HG03095 (cell line): ENCODE measurements at regions not wholly inside any gene's neighbourhood (a gene's known extent, or its start where the extent isn't known, plus 50 kb on each side); places are given as distances from the start of the nearest gene placed in this dataset.
A peak's percentile ranks its signal among the peaks of the same experiment; 100 is the strongest.
"Not testable (repeated sequence)": the region's sequence is repeated elsewhere in the genome, so short reads cannot be mapped to it uniquely, and the experiment has no call there.

Experiments
- ATAC-seq: cut with Tn5 transposase; IDR thresholded peaks from one replicate; pipeline ENCODE4 v1.9.1; 2021; ENCODE audit warnings: moderate library complexity; ENCODE audit not compliant: unreplicated experiment

DNA sequence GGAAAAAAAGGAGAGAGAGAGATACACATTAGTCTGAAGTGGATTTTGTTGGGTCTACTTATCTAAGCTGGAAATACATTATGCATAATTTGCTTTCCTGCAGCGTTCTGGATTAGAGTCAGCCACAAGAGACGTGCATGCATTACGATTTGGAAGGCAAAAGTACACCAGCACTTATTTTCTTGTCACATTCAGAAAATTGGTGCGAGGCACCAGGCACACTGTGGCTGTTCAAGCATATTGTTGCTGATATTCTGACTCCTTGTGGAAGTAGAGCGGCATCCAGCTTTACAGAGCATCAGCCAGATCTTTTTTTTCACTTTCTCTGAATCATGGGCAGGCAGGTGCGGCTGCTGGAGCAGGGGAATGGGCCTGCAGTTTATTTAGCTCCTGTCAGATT, 905.6 kb upstream of the SPRY2 start:
- no peak for ATAC-seq

DNA sequence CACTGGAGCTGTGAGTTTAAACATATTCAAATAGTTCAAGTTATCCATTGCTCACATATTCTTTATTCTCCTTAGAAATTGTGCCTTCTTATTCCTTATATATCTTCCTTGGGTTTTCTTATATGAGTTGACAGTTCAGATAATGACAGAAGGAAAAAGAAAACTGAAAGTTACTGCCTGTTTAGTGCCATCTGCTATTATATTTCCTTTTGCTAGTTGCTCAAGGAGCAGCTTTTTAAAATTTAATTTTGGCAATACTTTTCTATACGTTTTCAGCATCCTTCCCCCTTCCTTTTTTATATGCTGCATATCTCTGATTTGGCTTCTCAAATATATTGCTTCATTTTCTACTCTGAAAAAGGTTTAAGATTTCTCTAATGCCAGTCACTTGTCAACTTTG, 903.1 kb upstream of the SPRY2 start:
- ATAC-seq = no peak

DNA sequence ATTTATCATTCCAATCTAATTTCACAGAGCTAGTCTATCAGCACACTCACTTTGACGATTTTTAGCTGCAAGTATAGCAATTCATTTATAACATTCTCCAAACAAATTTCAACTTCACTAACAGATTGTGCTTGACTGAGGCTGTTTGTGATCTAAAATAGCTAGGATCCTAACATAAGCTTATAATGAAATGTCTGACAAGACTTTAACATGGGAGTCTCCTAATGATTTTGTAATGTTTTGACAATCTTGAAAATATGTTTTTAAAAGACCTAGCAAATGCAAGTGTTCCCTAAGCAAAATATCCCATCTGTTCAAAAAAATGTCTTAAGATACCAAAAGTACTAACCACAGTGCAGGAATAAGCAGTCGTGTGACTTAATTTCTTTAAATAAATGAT, 889.5 kb upstream of the SPRY2 start:
- no peak for ATAC-seq

DNA sequence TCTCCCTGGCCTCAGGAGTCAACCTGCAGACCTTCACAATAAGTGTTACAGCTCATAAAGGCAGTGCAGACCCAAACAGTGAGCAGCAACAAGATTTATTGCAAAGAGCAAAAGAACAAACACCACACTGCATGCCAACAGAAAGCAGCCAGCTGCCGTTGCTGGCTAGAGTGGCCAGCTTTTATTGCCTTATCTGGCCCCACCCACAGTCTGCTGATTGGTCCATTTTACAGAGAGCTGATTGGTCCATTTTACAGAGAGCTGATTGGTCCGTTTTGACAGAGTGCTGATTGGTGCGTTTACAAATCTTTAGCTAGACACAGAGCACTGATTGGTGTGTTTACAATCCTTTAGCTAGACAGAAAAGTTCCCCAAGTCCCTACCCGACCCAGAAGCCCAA, 885.9 kb upstream of the SPRY2 start:
- not testable (repeated sequence) for ATAC-seq

DNA sequence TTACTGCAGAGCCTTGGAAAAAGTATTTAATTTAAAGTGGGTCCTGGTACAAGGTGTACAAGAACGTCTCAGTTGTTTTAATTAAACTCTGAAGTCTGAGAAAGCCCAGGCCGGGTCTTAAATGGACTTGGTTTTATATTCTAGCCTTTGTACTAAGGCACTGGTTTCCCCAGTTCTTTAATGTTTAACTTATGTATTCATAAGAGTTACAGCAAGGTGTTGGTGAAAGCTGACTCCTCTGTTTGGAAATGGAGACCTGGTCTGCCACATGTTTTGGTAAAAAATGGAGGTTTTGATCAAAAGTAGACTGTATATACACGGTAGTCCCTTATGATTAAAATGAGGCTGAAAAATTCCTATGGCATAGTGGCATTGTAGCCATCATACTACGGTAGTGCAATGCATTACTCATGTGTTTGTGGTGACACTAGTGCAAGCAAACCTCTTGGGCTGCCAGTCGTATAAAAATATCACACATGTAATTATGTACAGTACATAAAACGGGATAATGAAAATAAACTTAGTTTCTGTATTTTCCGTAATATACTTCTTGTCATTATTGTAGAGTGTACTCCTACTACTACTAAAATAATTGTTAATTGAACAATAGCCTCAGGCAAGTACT, 883.4 kb upstream of the SPRY2 start:
- ATAC-seq = no peak

DNA sequence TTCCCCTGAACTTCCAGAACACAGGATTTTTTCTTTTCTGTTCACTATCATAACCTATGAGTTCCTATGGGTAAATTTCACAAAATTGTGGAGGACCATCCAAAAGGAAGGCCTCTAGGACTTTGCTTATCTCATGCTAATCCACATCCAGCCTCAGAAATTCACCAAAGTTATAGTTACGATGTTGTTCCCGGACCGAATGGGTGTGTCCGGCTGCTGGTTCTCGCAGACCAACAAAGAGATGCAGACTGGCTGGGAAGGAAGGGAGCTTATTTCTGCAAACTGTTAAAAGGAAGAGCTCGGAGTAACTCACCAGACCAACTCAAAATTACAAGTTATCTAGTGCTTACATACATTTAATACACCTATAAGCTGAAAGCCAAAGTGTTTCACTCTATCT, 882.9 kb upstream of the SPRY2 start:
- ATAC-seq = no peak

DNA sequence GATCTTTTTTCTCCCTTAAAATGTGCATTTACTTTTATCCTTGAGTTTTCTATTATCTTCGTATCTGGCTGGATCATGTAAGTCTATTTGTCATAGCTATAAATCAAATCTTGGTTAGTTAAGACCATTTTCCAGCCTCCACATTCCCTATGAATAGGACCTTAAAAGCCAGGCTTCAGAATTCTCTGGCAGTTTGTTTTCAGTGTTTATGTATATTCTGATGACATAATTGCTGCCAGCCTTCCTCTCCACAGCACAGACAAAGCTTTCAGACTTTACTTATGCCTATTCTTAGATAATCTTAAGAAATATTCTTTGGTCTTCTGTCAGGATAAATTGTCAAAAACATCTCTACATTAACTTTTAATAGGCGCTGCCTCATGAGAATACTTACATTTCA, 870.8 kb upstream of the SPRY2 start:
- ATAC-seq = no peak

DNA sequence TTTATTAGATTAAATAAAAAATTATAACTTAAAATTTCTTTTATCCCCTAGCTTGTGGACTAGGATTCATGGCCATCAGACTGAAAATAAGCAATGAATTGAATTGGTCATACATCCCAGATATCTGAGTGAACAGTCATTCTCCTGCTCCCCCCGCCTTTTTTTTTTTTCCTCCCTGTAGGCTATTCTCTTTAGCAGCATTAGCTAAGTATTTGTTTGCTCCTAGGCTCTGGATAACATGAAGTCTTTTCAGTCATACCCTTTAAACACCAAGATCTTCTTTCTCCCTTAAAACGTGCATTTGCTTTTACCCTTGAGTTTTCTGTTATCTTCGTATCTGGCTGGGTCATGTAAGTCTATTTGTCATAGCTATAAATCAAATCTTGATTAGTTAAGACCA, 866.7 kb upstream of the SPRY2 start:
- ATAC-seq = no peak

DNA sequence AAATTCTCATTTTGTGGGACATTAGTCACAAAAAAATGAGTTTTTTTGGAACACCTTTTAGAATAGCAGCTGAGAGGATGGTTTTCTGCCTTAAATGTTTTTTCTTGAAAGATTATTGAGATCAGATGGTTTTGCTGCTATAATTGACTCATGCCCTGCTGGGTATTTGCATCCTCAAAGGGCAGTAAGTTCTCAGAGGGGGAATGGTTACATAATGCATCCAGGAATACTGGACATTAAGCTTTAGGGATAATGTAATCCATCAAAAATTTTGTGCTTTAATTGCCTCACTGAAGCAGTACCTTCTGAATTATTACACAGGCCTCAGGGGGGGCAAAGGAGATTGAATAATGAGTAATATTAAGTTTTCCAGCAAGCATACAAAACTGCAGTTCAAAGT, 866.3 kb upstream of the SPRY2 start:
- ATAC-seq = no peak

DNA sequence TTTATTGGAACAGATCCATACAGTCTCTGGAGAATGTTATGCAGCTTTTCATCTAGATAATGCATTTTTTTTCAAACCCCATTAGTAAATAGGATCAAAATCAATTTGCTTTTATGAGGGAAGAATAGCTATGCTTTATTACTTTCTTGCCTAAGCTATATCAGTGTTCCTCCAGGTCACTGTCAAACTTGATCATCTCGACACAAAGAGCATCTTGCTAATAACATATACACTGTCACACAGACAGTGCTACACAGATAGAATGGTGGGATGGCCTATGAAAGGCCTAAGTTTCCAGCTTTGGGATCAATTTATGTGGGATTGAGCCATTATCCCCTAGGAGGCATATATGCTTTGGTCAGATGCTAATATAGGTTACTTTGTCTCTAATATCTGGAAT, 862.9 kb upstream of the SPRY2 start:
- no peak for ATAC-seq

DNA sequence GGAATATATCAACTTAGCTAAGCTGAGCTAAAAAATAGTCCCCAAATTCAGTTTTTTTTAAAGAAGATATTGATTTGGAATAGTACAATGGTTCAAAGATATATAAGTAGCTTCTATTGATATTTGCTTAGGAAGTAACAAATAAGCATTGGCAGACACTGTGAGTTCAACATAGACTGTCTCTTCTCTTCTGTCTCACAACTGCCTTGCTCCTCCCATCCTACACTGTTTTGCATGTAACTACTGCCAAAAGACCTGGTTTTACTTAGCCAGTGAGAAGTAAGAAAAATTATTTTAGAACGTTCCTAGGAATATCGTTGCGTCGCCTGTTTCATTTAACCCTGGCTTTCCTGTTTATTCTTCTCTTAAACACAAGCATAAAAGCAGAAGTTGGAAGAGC, 859.0 kb upstream of the SPRY2 start:
- ATAC-seq = no peak

DNA sequence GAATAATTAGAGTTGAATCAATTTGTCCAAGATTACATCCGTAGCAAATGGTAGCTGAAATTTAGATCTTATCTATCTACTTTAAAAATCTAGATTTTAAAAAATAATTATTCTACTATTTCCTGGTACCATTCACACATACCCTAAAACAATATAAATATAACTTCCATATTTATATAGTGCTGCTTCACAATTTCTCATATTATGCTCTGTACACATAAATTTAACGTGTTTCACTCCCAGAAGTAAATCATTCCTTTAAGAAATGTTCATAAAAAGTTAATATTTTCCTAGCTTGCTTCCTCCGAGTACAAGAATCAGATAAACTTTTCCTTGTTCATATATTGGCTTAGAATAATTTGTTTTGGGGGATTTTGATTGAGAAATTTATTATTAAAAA, 857.0 kb upstream of the SPRY2 start:
- ATAC-seq = no peak

DNA sequence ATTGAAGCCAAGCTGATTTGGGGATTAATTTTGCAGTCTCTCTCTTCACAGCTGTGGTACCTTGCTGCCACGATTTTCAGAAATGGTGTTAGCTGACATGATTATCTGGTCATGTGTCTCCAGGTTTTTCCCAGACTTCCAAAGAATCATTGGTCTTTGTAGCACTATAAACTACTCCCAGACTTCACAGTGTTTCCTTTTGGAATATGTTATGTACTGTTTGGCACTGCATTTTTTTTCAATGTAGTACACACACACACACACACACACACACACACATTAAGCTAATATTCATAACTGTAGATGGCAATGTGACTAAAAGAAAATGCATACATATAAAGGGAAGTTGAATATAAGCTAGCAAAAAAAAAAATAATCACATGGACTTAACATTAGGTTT, 856.6 kb upstream of the SPRY2 start:
- ATAC-seq = no peak

DNA sequence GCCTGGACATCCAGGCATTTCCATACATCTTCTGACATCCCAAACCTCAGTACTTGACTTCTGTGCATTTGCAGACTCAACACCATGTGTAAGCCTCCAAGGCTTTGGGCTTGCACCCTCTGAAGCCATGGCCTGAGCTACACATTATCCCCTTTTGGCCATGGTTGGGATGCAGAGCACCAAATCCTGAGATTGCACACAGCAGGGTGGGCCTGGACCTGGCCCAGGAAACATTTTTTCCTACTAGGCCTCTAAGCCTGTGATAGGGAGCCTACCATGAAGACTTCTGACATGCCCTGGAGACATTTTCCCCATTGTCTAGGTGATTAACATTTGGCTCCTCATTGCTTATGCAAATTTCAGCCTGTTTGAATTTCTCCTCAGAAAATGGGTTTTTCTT, 853.4 kb upstream of the SPRY2 start:
- no peak for ATAC-seq

DNA sequence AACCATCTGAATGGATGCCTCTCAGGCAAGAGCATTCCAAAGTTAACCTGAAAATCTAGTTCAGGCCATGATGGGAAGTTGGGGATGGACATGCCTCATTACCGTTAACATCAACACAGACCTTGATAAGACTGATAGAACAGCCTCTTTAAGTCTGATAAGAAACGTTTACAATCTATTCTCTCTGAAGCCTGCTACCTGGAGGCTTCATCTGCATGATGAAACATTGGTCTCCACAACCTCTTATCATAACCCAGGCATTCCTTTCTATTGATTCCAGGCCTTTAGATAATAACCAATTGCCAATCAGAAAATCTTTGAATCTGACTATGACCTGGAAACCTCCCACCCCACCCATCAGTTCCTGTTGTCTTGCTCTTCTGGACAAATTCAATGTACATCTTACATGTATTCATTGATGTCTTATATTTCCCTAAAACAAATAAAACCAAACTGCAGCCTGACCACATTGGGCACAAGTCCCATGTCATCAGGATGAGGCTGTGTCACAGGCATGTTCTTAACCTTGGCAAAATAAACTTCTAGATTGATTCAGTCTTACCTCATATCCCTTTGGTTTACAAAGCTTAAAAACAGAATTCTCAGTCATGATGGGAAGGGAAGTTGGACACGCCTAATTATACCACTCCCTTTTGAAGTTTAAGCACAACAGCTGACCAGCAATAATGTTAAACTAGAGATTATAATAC, 843.8 kb upstream of the SPRY2 start:
- no peak for ATAC-seq

DNA sequence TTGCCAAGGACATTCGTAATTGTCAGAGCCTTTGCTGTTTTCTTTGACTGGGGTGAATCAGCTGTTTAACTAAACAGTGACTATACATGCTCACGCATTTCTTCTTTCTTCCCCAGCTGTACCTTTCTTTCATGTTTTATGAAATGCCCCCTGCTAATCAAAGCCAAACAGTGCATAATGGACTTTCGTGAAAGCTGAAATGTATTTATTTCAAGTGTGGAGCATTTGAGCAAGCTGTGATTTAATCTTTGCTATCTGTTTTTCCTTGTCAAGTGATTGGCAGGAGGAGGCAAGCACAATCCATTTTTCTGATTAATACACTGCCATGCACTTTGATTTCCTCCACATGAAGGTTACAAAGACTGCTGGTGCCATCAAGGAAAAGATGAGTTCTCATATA, 831.7 kb upstream of the SPRY2 start:
- ATAC-seq = no peak

DNA sequence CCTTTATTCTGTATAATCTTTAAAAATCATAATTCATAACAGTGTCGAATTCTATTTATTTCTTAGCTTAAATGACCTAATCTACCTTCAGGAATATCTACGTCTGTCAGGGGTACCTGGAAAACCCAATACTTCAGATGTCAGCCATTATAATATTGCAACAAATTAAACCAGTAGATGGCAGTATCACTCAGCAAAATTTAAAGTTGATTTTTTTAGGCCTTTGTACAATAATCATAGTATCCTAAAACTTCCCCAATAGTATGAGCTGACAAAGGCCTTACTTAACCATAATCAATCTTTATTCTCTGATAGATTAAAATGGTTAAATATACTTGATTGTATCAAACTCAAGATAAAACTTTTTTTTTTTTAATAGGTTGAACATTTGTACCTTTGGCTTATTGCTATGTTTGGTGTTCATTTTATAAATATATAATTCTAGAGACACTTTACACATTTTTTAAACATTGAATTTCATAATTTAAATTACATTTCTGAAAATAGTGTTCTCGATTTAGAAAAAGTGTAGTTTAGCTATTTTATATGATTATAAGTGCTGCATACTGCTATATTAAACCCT, 830.2 kb upstream of the SPRY2 start:
- peak; percentile 74 for ATAC-seq

DNA sequence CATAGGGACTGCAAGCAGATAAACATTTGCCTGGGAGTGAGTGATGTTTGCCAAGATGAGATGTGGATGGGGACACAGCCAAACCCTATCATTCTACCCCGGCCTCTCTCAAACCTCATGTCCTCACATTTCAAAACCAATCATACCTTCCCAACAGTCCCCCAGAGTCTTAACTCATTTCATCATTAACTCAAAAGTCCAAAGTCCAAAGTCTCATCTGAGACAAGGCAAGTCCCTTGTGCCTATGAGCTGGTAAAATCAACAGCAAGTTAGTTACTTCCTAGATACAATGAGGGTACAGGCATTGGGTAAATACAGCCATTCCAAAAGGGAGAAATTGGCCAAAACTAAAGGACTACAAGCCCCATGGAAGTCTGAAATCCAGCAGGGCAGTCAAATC, 822.9 kb upstream of the SPRY2 start:
- not testable (repeated sequence) for ATAC-seq

DNA sequence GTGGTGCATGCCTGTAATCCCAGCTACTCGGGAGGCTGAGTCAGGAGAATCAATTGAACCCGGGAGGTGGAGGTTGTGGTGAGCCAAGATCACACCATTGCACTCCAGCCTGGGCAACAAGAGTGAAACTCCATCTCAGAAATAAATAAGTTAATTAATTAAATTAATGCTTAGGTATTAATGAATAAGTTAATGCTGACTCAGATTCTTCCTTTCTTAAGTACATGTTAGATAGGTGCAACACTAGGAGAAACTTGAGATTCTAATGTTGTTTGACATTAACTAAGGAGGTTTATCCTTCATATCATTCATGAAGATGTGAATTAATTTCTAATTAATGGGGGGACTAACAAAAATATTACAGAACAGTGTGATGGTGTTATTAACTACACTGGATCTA, 812.6 kb upstream of the SPRY2 start:
- ATAC-seq = no peak

DNA sequence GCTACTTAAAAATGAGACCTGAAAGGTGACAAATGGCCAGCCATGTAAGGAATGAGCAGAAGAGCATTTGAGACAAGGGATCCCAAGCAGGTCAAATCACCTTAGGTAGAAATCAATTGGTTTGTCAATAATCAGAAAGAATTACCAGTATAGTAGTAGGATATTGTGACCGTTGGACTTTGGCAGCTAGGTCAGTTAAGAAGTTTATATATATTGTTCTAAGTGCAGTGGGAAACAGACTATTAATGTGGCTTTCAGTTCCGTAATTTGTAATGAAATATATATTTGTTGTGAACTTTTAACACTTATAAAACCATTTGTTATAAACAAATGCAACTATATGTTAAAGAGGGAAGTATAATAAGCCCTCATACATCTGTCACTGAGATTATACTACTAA, 807.9 kb upstream of the SPRY2 start:
- ATAC-seq = no peak

DNA sequence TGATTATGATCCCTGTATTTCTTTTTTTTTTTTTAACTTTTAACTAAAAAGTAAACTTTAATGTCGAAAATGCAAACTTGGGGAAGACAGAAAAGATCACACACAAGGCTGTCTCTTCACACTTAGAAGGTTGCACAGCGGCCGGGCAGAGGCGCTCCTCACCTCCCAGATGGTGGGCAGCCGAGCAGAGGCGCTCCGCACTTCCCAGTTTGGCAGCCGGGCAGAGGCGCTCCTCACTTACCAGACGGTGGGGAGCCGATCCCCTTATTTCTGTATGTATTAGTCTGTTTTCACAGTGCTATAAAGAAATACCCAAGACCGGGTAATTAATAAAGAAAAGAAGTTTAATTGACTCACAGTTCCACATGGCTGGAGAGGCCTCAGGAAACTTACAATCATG, 805.6 kb upstream of the SPRY2 start:
- ATAC-seq = not testable (repeated sequence)

DNA sequence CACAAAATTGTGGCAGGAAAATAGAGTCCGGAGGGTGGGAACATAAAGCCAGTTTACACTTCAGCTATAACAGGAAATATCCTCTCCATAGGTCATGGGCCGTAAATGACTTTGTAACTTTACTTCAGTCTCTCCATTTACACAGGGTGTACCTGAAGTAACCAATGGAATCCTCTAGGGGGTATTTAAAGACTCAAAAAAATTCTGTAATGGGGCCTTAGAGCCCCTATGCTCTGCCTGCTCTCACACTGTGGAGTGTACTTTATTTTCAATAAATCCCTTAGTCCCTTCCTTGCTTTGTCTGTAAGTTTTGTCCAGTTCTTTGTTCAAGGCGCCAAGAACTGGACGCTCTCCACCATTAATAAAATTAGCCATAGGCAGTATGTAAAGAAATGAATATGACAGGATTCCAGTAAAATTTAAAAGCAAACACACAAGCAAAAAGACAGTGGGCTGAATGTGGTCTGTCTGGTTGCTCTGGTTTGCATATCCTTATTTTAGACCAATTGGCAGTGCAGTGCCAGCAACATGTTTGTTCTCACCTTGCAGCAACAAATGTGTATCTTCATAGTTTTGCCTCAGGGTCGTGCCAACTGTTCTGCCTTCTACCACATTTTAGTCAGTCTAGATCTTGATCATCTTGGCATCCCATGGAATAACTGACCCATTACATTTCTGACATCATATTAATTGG, 801.5 kb upstream of the SPRY2 start:
- no peak for ATAC-seq
